GM18868 (cell line): ENCODE measurements at regions not wholly inside any gene's neighbourhood (a gene's known extent, or its start where the extent isn't known, plus 50 kb on each side); places are given as distances from the start of the nearest gene placed in this dataset.

ENCODE experiments used
- ATAC-seq: cut with Tn5 transposase; IDR thresholded peaks from one replicate; pipeline ENCODE4 v1.9.1; 2021; ENCODE audit warnings: mild to moderate bottlenecking, moderate library complexity; ENCODE audit not compliant: unreplicated experiment

- ATAC-seq, result no peak
Measured at GRCh38 chr2:23323198-23323916, 61.6 kb upstream of the KLHL29 start.

- no peak for ATAC-seq
Measured at GRCh38 chr2:23323917-23324680, 60.9 kb upstream of the KLHL29 start.

- ATAC-seq, result no peak
Measured at GRCh38 chr2:23326330-23326729, 58.6 kb upstream of the KLHL29 start.

- no peak for ATAC-seq
Measured at GRCh38 chr2:23327416-23327815, 57.6 kb upstream of the KLHL29 start.

GRCh38 chr2:23327887-23328286 is 57.1 kb upstream of the KLHL29 start:
- no peak for ATAC-seq

- no peak for ATAC-seq
Measured at GRCh38 chr2:23330214-23330613, 54.8 kb upstream of the KLHL29 start.
